GM21529 (cell line): ENCODE measurements at regions not wholly inside any gene's neighbourhood (a gene's known extent, or its start where the extent isn't known, plus 50 kb on each side); places are given as distances from the start of the nearest gene placed in this dataset.
"Not testable (repeated sequence)": the region's sequence is repeated elsewhere in the genome, so short reads cannot be mapped to it uniquely, and the experiment has no call there.

Experiments
- ATAC-seq: cut with Tn5 transposase; IDR thresholded peaks from one replicate; pipeline ENCODE4 v1.9.1; 2021; ENCODE audit not compliant: unreplicated experiment

- ATAC-seq = no peak
Measured at GRCh38 chr4:72786401-72786990, 217.5 kb upstream of the ADAMTS3 start.

GRCh38 chr4:72779241-72779640, 210.2 kb upstream of the ADAMTS3 start:
- ATAC-seq = no peak

- no peak for ATAC-seq
Measured at GRCh38 chr4:72777436-72777835, 208.4 kb upstream of the ADAMTS3 start.

GRCh38 chr4:72770708-72771107, 201.7 kb upstream of the ADAMTS3 start:
- ATAC-seq = no peak

GRCh38 chr4:72768364-72768763, 199.3 kb upstream of the ADAMTS3 start:
- ATAC-seq = no peak

GRCh38 chr4:72767618-72768302, 198.7 kb upstream of the ADAMTS3 start:
- no peak for ATAC-seq

- ATAC-seq = not testable (repeated sequence)
Measured at GRCh38 chr4:72765788-72766187, 196.8 kb upstream of the ADAMTS3 start.

- no peak for ATAC-seq
Measured at GRCh38 chr4:72761368-72762038, 192.5 kb upstream of the ADAMTS3 start.

- not testable (repeated sequence) for ATAC-seq
Measured at GRCh38 chr4:72753414-72753813, 184.4 kb upstream of the ADAMTS3 start.

GRCh38 chr4:72744103-72744725, 175.2 kb upstream of the ADAMTS3 start:
- ATAC-seq = no peak

- ATAC-seq = no peak
Measured at GRCh38 chr4:72743078-72743477, 174.1 kb upstream of the ADAMTS3 start.

- no peak for ATAC-seq
Measured at GRCh38 chr4:72715299-72715698, 146.3 kb upstream of the ADAMTS3 start.

GRCh38 chr4:72714482-72715279, 145.7 kb upstream of the ADAMTS3 start:
- no peak for ATAC-seq

GRCh38 chr4:72712997-72713396, 144.0 kb upstream of the ADAMTS3 start:
- no peak for ATAC-seq

GRCh38 chr4:72709475-72709874, 140.5 kb upstream of the ADAMTS3 start:
- no peak for ATAC-seq

- ATAC-seq = no peak
Measured at GRCh38 chr4:72706684-72707083, 137.7 kb upstream of the ADAMTS3 start.

- ATAC-seq = not testable (repeated sequence)
Measured at GRCh38 chr4:72704925-72705640, 136.1 kb upstream of the ADAMTS3 start.

- ATAC-seq = no peak
Measured at GRCh38 chr4:72702948-72703347, 133.9 kb upstream of the ADAMTS3 start.

- ATAC-seq = peak; percentile 94
Measured at GRCh38 chr4:72701987-72702819, 133.2 kb upstream of the ADAMTS3 start.
